Ascending aorta (tissue), 2 donors: ENCODE measurements at regions not wholly inside any gene's neighbourhood (a gene's known extent, or its start where the extent isn't known, plus 50 kb on each side); places are given as distances from the start of the nearest gene placed in this dataset.
A peak's percentile ranks its signal among the peaks of the same experiment; 100 is the strongest.
"Not testable (repeated sequence)": the region's sequence is repeated elsewhere in the genome, so short reads cannot be mapped to it uniquely, and the experiment has no call there.

Experiments used
- DNase-seq, 2 donors: peaks; one replicate each; pipeline ENCODE4 v3.0.0-alpha.2; 2019; ENCODE audit warnings: low spot score in 2 of 2
- H3K27ac ChIP-seq, 2 donors: fragments of 200-600 bp; sonication (generic); one replicate each; pipeline ENCODE4 v1.5.1; 2016 to 2017; ENCODE audit warnings: mild to moderate bottlenecking in 1 of 2
- H3K27me3 ChIP-seq: fragments of 200-600 bp; sonication (generic); one replicate; pipeline ENCODE4 v1.5.1; 2017
- H3K36me3 ChIP-seq, 2 donors: fragments of 200-600 bp; sonication (generic); one replicate each; pipeline ENCODE4 v1.5.1; 2016
- H3K4me1 ChIP-seq, 2 donors: fragments of 200-600 bp; sonication (generic); one replicate each; pipeline ENCODE4 v1.5.1; 2016 to 2017; ENCODE audit warnings: mild to moderate bottlenecking in 1 of 2
- H3K4me3 ChIP-seq, 2 donors: fragments of 200-600 bp; sonication (generic); one replicate each; pipeline ENCODE4 v1.5.1; 2016 to 2017; ENCODE audit warnings: mild to moderate bottlenecking in 1 of 2
- H3K9me3 ChIP-seq, 2 donors: fragments of 200-600 bp; sonication (generic); one replicate each; pipeline ENCODE4 v1.5.1; 2016
- intact Hi-C: fragments of 100-400 bp; cut with DNase I; formaldehyde crosslinking; loops from one replicate; pipeline ENCODE4 v1.15.1; 2023
- TF ChIP-seq, protein P1 (sequence below), 3 experiments: fragments of 200-600 bp in 2 of 3; fragments of 450-650 bp in 1 of 3; sonication (generic) in 2 of 3; IDR thresholded peaks; one replicate each; pipeline ENCODE4 v1.5.1; 2016 to 2019; ENCODE audit warnings: antibody characterized with exemption in 3 of 3, mild to moderate bottlenecking in 1 of 3, moderate library complexity in 1 of 3

GRCh38 chr10:29780096-29780495, 145.3 kb upstream of the SVIL start:
- Histone ChIP-seq H3K4me1 (peaks cover 3 to 28% of the 10 kb centered on the region in 2 donors), H3K4me3 (no peak overlapping the region), H3K36me3 (no peaks in the 10 kb centered on the region), H3K27me3 (no peaks in the 10 kb centered on the region), H3K27ac (peak overlapping the region in 1 of 2 donors; percentile 30), H3K9me3 (no peaks in the 10 kb centered on the region)
- intact Hi-C loops, result loop anchor here (2.0 to 10.0 kb wide), 2 partner anchors 33 to 225 kb away; no protein-coding TSS in a partner anchor
- TF ChIP-seq, protein P1, sequence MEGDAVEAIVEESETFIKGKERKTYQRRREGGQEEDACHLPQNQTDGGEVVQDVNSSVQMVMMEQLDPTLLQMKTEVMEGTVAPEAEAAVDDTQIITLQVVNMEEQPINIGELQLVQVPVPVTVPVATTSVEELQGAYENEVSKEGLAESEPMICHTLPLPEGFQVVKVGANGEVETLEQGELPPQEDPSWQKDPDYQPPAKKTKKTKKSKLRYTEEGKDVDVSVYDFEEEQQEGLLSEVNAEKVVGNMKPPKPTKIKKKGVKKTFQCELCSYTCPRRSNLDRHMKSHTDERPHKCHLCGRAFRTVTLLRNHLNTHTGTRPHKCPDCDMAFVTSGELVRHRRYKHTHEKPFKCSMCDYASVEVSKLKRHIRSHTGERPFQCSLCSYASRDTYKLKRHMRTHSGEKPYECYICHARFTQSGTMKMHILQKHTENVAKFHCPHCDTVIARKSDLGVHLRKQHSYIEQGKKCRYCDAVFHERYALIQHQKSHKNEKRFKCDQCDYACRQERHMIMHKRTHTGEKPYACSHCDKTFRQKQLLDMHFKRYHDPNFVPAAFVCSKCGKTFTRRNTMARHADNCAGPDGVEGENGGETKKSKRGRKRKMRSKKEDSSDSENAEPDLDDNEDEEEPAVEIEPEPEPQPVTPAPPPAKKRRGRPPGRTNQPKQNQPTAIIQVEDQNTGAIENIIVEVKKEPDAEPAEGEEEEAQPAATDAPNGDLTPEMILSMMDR (IDR thresholded peaks at IDR 0.05), result no peak
- DNase-seq, result no peak

- intact Hi-C loops, result no loop called here
- TF ChIP-seq, protein P1 (IDR thresholded peaks at IDR 0.05), result no peak
Measured at GRCh38 chr10:29776246-29776645, 141.5 kb upstream of the SVIL start.

GRCh38 chr10:29774475-29774874, 139.7 kb upstream of the SVIL start:
- H3K27ac ChIP-seq, result no peak overlapping the region
- no peaks in the 10 kb centered on the region for H3K27me3 ChIP-seq
- no peak overlapping the region for H3K4me3 ChIP-seq
- no peak for DNase-seq
- no peaks in the 10 kb centered on the region for H3K36me3 ChIP-seq
- TF ChIP-seq, protein P1 (IDR thresholded peaks at IDR 0.05), result no peak
- no peaks in the 10 kb centered on the region for H3K9me3 ChIP-seq
- H3K4me1 ChIP-seq, result peaks cover 0 to 6% of the 10 kb centered on the region in 2 donors
- intact Hi-C loops, result no loop called here

More at GRCh38 chr10:29776246-29776645, 141.5 kb upstream of the SVIL start:
- Histone ChIP-seq H3K27ac (no peak overlapping the region), H3K36me3 (no peaks in the 10 kb centered on the region), H3K27me3 (no peaks in the 10 kb centered on the region), H3K4me1 (peaks cover 0 to 6% of the 10 kb centered on the region in 2 donors), H3K4me3 (no peak overlapping the region), H3K9me3 (no peaks in the 10 kb centered on the region)
- no peak for DNase-seq

DNA sequence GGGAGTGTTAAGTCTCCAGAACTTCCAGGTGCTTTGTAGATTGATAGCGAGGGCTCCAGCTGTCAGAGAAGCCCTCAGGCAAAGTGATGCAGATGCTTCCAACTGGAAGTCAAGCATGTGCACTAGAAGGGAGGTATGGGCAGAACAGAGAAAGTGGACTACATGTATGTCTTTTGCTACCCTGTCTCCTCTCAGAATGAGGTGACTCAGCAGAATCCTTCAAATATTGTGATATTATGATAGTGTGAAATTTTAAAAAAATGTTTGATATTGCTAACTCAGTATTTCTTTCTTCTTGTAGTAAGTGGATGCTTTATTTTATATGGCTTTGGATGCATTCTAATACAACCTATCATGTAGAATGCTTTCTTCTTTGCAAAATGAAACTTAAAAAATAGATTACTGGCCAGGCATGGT, 138.9 kb upstream of the SVIL start:
- H3K4me1 ChIP-seq, result no peaks in the 10 kb centered on the region
- intact Hi-C loops, result no loop called here
- no peaks in the 10 kb centered on the region for H3K27me3 ChIP-seq
- no peak overlapping the region for H3K27ac ChIP-seq
- H3K9me3 ChIP-seq, result no peaks in the 10 kb centered on the region
- TF ChIP-seq, protein P1 (IDR thresholded peaks at IDR 0.05), result no peak
- no peaks in the 10 kb centered on the region for H3K36me3 ChIP-seq
- DNase-seq, result no peak
- no peak overlapping the region for H3K4me3 ChIP-seq

DNA sequence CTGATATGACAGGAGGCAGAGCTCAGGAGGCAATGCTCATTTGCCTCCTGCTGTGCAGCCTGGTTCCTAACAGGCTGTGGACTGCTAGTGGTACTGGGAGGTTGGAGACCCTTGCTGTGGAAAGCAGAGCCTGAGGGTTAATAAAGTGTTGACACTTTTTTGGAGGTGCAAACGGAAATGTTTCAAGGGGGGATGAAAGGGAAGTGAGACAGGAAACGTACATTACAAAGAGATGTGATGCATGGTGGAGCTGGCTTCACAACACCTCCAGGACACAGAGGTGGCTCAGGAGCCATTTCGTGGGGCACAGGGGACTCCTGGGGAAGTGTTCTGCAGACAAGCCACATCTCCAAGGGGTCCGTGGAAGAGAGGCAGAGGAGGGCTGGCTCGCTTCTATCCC, 137.6 kb upstream of the SVIL start:
- intact Hi-C loops, result no loop called here
- no peak for DNase-seq
- H3K9me3 ChIP-seq, result no peaks in the 10 kb centered on the region
- no peaks in the 10 kb centered on the region for H3K4me1 ChIP-seq
- no peak overlapping the region for H3K4me3 ChIP-seq
- no peak overlapping the region for H3K27ac ChIP-seq
- H3K36me3 ChIP-seq, result no peaks in the 10 kb centered on the region
- no peaks in the 10 kb centered on the region for H3K27me3 ChIP-seq
- TF ChIP-seq, protein P1 (IDR thresholded peaks at IDR 0.05), result no peak

GRCh38 chr10:29771376-29771775, 136.6 kb upstream of the SVIL start:
- no peaks in the 10 kb centered on the region for H3K4me1 ChIP-seq
- intact Hi-C loops, result no loop called here
- H3K4me3 ChIP-seq, result no peak overlapping the region
- TF ChIP-seq, protein P1 (IDR thresholded peaks at IDR 0.05), result no peak
- H3K27me3 ChIP-seq, result no peaks in the 10 kb centered on the region
- no peak overlapping the region for H3K27ac ChIP-seq
- DNase-seq, result no peak
- no peaks in the 10 kb centered on the region for H3K36me3 ChIP-seq
- no peaks in the 10 kb centered on the region for H3K9me3 ChIP-seq

DNA sequence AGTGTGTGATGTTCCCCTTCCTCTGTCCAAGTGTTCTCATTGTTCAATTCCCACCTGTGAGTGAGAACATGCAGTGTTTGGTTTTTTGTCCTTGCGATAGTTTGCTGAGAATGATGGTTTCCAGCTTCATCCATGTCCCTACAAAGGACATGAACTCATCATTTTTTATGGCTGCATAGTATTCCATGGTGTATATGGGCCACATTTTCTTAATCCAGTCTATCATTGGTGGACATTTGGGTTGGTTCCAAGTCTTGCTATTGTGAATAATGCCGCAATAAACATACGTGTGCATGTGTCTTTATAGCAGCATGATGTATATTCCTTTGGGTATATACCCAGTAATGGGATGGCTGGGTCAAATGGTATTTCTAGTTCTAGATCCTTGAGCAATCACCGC, 134.5 kb upstream of the SVIL start:
- intact Hi-C loops, result not testable (repeated sequence)

More for the DNA sequence above, 134.5 kb upstream of the SVIL start:
- H3K4me1 ChIP-seq, DNase-seq, H3K36me3 ChIP-seq, H3K27me3 ChIP-seq, H3K4me3 ChIP-seq, H3K9me3 ChIP-seq, H3K27ac ChIP-seq: not testable (repeated sequence)
